Smooth muscle cell (in vitro differentiated cells): ENCODE measurements at regions not wholly inside any gene's neighbourhood (a gene's known extent, or its start where the extent isn't known, plus 50 kb on each side); places are given as distances from the start of the nearest gene placed in this dataset.
"Not testable (repeated sequence)": the region's sequence is repeated elsewhere in the genome, so short reads cannot be mapped to it uniquely, and the experiment has no call there.

ENCODE experiments used
- DNase-seq: peaks from one replicate; lab custom pipeline; 2025; ENCODE audit not compliant: unreplicated experiment; lab: John Stamatoyannopoulos, UW
- H2AFZ ChIP-seq: fragments of 200-600 bp; sonication (generic); 2 replicates; pipeline ENCODE4 v1.6.0; 2016; ENCODE audit warnings: antibody characterized with exemption, low read depth, mild to moderate bottlenecking
- H3F3A ChIP-seq: fragments of 200-600 bp; sonication (generic); 2 replicates; pipeline ENCODE4 v1.6.0; 2017; ENCODE audit warnings: antibody characterized with exemption, low read depth
- H3K27ac ChIP-seq: fragments of 200-600 bp; sonication (generic); 2 replicates; pipeline ENCODE4 v1.5.1; 2016; ENCODE audit warnings: low read depth, mild to moderate bottlenecking
- H3K27me3 ChIP-seq: fragments of 200-600 bp; sonication (generic); 2 replicates; pipeline ENCODE4 v1.6.1; 2016; ENCODE audit warnings: low read depth, mild to moderate bottlenecking
- H3K36me3 ChIP-seq: fragments of 200-600 bp; sonication (generic); 2 replicates; pipeline ENCODE4 v1.5.1; 2016; ENCODE audit warnings: low read depth
- H3K4me1 ChIP-seq: fragments of 200-600 bp; sonication (generic); 2 replicates; pipeline ENCODE4 v1.5.1; 2016; ENCODE audit warnings: low read depth
- H3K4me2 ChIP-seq: fragments of 200-600 bp; sonication (generic); 2 replicates; pipeline ENCODE4 v1.6.0; 2016; ENCODE audit warnings: mild to moderate bottlenecking
- H3K4me3 ChIP-seq: fragments of 200-600 bp; sonication (generic); 2 replicates; pipeline ENCODE4 v1.5.1; 2016; ENCODE audit warnings: mild to moderate bottlenecking
- H3K79me2 ChIP-seq: fragments of 200-600 bp; sonication (generic); 2 replicates; pipeline ENCODE4 v1.6.0; 2016; ENCODE audit warnings: low read depth, mild to moderate bottlenecking
- H3K9ac ChIP-seq: fragments of 200-600 bp; sonication (generic); 2 replicates; pipeline ENCODE4 v1.6.0; 2016; ENCODE audit warnings: low read depth
- H3K9me3 ChIP-seq: fragments of 200-600 bp; sonication (generic); replicated peaks from 2 replicates; pipeline ENCODE4 v1.5.1; 2016; ENCODE audit warnings: low read depth
- H4K20me1 ChIP-seq: fragments of 200-600 bp; sonication (generic); 2 replicates; pipeline ENCODE4 v1.6.0; 2016; ENCODE audit warnings: low read depth
- WGBS: methylation state at CpG from one replicate; pipeline ENCODE4 v1.1.7; 2016; ENCODE audit warnings: low lambda C conversion rate; 5-methylcytosine and 5-hydroxymethylcytosine counted together
- TF ChIP-seq, protein P1 (sequence below): fragments of 200-600 bp; sonication (generic); IDR thresholded peaks from 2 replicates; pipeline ENCODE4 v1.5.1; 2017; ENCODE audit warnings: borderline replicate concordance, mild to moderate bottlenecking, antibody characterized with exemption; ENCODE audit not compliant: insufficient read depth, poor library complexity, severe bottlenecking

DNA sequence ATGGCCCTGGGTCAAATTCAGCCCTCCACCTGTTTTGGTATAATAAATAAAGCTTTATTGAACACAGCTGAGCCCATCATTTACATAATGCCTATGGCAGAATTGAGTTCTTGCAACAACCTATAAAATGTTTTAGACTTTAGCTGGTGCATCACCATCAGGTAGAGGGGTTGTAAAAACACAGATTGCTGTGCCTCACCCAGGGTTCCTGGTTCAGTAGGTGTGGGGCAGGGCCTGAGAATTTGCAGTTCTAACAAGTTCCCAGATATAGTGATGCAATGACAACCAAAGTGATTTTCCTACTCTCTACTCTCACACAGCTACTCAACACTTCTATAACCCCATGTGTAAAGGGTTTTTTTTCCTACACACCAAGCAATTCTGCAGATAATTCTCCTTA is 120.0 kb upstream of the EGFL6 start:
- Histone ChIP-seq H2AFZ (no peak overlapping the region), H3K27me3 (no peaks in the 10 kb centered on the region), H3K4me2 (no peak overlapping the region), H3K4me3 (no peak overlapping the region), H3K27ac (no peak overlapping the region), H3K4me1 (peaks cover 6% of the 10 kb centered on the region), H3K79me2 (no peaks in the 10 kb centered on the region), H3K9ac (no peak overlapping the region), H3K9me3 (no peaks in the 10 kb centered on the region), H4K20me1 (no peaks in the 10 kb centered on the region), H3K36me3 (no peaks in the 10 kb centered on the region), H3F3A (no peaks in the 10 kb centered on the region)
- TF ChIP-seq, protein P1, sequence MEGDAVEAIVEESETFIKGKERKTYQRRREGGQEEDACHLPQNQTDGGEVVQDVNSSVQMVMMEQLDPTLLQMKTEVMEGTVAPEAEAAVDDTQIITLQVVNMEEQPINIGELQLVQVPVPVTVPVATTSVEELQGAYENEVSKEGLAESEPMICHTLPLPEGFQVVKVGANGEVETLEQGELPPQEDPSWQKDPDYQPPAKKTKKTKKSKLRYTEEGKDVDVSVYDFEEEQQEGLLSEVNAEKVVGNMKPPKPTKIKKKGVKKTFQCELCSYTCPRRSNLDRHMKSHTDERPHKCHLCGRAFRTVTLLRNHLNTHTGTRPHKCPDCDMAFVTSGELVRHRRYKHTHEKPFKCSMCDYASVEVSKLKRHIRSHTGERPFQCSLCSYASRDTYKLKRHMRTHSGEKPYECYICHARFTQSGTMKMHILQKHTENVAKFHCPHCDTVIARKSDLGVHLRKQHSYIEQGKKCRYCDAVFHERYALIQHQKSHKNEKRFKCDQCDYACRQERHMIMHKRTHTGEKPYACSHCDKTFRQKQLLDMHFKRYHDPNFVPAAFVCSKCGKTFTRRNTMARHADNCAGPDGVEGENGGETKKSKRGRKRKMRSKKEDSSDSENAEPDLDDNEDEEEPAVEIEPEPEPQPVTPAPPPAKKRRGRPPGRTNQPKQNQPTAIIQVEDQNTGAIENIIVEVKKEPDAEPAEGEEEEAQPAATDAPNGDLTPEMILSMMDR: no peak
- DNase-seq: no peak

DNA sequence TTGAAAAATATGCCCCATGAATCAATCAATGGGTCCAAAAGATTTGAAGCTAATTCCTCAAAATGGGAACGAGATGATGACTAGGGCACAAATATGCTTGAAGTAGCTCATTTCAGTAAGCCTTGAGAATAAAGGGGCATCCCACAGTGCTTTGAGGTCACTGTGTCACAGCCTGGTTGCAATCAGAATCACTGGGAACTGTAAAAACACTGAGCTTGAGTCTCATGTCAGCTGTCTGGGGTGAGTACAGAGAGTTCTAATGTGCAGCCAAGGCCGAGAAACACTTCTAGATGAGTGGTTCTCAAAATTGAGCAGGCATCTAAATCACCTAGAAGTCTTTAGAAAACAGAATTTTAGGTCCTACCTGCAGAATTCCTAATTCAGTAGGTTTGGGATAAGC is 120.5 kb upstream of the EGFL6 start:
- H3K79me2 ChIP-seq: no peaks in the 10 kb centered on the region
- WGBS: 72% methylated on average over 2 of the region's 2 CpGs
- H3F3A ChIP-seq: no peaks in the 10 kb centered on the region
- H3K4me2 ChIP-seq: no peak overlapping the region
- H3K4me1 ChIP-seq: peaks cover 6% of the 10 kb centered on the region
- no peaks in the 10 kb centered on the region for H3K9me3 ChIP-seq
- H2AFZ ChIP-seq: no peak overlapping the region
- H3K4me3 ChIP-seq: no peak overlapping the region
- H3K27me3 ChIP-seq: no peaks in the 10 kb centered on the region
- no peaks in the 10 kb centered on the region for H3K36me3 ChIP-seq
- no peak for DNase-seq
- no peak overlapping the region for H3K9ac ChIP-seq
- no peak overlapping the region for H3K27ac ChIP-seq
- TF ChIP-seq, protein P1: no peak
- H4K20me1 ChIP-seq: no peaks in the 10 kb centered on the region

DNA sequence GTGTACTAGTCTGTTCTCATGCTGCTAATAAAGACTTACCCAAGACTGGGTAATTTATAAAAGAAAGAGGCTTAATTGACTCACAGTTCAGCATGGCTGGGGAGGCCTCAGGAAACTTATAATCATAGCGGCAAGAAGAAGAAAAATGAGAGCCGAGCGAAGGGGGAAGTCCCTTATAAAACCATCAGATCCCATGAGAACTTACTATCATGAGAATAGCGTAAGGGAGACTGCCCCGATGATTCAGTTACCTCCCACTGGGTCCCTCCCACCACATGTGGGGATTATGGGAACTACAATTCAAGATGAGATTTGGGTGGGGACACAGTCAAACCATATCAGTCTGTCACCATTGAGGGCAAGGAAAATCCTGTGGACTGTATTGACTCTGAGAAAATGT is 121.8 kb upstream of the ATXN3L start:
- 96% methylated on average over 5 of the region's 5 CpGs for WGBS
- not testable (repeated sequence) for H4K20me1 ChIP-seq, H3K4me2 ChIP-seq, H3K36me3 ChIP-seq, H3K9ac ChIP-seq, DNase-seq, H3K4me1 ChIP-seq, H2AFZ ChIP-seq, H3K79me2 ChIP-seq, H3K4me3 ChIP-seq, H3K9me3 ChIP-seq, H3K27me3 ChIP-seq, H3K27ac ChIP-seq, H3F3A ChIP-seq

DNA sequence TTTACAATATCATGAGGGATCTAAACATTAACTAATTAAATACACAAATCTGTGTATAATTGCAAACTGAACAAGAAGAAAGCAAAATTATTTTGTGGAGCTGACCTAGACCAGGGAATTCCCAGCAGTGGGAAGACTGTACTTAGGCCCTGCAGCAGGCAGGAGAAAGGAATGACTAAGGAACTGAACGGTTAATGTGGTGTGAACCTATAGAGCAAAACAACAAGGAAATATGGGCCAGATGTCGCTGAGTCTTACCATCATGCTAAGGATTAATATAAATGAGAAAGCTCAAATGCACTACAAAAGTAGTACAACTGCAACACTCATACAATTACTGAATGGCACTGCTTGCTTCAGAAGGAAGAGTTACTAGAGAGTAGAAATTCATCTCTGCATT is 120.3 kb upstream of the ATXN3L start:
- no peaks in the 10 kb centered on the region for H3K27me3 ChIP-seq
- WGBS: 34% methylated on average over 2 of the region's 2 CpGs
- DNase-seq: no peak
- H3K4me2 ChIP-seq: peak overlapping the region; percentile 28
- no peaks in the 10 kb centered on the region for H3K79me2 ChIP-seq
- no peaks in the 10 kb centered on the region for H3F3A ChIP-seq
- H4K20me1 ChIP-seq: no peaks in the 10 kb centered on the region
- peak overlapping the region; percentile 42 for H2AFZ ChIP-seq
- no peaks in the 10 kb centered on the region for H3K36me3 ChIP-seq
- H3K4me3 ChIP-seq: no peak overlapping the region
- H3K27ac ChIP-seq: peak overlapping the region; percentile 61
- no peaks in the 10 kb centered on the region for H3K4me1 ChIP-seq
- no peaks in the 10 kb centered on the region for H3K9me3 ChIP-seq
- TF ChIP-seq, protein P1: no peak
- H3K9ac ChIP-seq: no peak overlapping the region
